ENCODE measurements at regions not wholly inside any gene's neighbourhood (a gene's known extent, or its start where the extent isn't known, plus 50 kb on each side); places are given as distances from the start of the nearest gene placed in this dataset.
"Not testable (repeated sequence)": the region's sequence is repeated elsewhere in the genome, so short reads cannot be mapped to it uniquely, and the experiment has no call there.

GRCh38 chr3:81051133-81051532, 710.3 kb downstream of the GBE1 start:
- TF ChIP-seq CTCF, POLR2A (IDR thresholded peaks at IDR 0.05): not testable (repeated sequence)

Measured in ovary (tissue), 3 donors.